C4-2B (cell line): ENCODE measurements at regions not wholly inside any gene's neighbourhood (a gene's known extent, or its start where the extent isn't known, plus 50 kb on each side); places are given as distances from the start of the nearest gene placed in this dataset.

Experiments
- ZFX ChIP-seq: fragments of 450-650 bp; IDR thresholded peaks from 2 replicates; pipeline ENCODE4 v1.6.1; 2017
- TF ChIP-seq, protein P1 (sequence below): fragments of 450-650 bp; conservative IDR thresholded peaks from 2 replicates; pipeline ENCODE4 v1.5.1; 2017; ENCODE audit warnings: mild to moderate bottlenecking

DNA sequence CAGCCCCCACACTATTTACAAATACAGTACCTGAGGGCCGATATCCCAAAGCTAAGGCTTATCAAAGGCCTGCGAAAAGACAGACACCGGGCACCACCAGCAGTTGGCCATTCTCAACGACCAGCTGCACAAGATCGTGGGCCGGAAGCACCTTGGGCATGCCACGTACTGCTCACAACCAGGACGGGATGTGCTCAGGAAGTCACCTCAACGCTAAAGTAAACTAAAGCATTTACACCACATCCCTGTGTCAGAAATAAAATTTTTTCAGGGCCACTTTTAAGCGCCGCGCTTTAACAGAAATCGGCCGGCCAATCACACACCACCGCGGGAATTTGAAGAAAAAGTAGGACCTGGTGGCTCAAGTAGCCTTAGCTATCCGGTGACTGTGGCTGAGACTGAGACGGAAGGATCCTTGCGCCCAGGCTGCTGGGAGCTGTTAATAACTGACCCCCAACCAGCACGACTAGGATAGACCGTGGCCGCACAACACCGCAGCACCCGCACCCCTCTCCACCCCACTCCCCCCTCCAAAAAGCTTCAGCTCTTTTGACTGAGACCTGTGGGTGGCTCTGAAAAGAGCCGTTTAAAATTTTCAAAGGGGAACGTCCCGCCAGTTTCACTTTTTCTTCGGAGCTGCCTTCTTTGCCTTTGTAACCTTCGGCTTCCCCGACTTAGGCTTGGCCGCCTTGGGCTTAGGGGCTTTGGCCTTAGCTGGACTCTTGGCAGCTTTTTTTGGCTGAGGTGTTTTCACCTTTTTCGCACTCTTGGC, 131.2 kb upstream of the BTN3A2 start:
- TF ChIP-seq, protein P1, sequence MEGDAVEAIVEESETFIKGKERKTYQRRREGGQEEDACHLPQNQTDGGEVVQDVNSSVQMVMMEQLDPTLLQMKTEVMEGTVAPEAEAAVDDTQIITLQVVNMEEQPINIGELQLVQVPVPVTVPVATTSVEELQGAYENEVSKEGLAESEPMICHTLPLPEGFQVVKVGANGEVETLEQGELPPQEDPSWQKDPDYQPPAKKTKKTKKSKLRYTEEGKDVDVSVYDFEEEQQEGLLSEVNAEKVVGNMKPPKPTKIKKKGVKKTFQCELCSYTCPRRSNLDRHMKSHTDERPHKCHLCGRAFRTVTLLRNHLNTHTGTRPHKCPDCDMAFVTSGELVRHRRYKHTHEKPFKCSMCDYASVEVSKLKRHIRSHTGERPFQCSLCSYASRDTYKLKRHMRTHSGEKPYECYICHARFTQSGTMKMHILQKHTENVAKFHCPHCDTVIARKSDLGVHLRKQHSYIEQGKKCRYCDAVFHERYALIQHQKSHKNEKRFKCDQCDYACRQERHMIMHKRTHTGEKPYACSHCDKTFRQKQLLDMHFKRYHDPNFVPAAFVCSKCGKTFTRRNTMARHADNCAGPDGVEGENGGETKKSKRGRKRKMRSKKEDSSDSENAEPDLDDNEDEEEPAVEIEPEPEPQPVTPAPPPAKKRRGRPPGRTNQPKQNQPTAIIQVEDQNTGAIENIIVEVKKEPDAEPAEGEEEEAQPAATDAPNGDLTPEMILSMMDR: no peak
- TF ChIP-seq ZFX: no peak
